ENCODE measurements at regions not wholly inside any gene's neighbourhood (a gene's known extent, or its start where the extent isn't known, plus 50 kb on each side); places are given as distances from the start of the nearest gene placed in this dataset.

GRCh38 chr12:72093424-72093823 lies 154.8 kb downstream of the TPH2 start:
- Histone ChIP-seq H3K27me3 (ENCODE audit: insufficient read depth, low read length) (no peaks in the 10 kb centered on the region), H3K79me2 (ENCODE audit: insufficient read depth, low read length) (no peaks in the 10 kb centered on the region), H3K36me3 (ENCODE audit: insufficient read depth, low read length) (no peaks in the 10 kb centered on the region), H4K20me1 (ENCODE audit: insufficient read depth, low read length) (no peaks in the 10 kb centered on the region), H3K4me3 (ENCODE audit: insufficient read depth, low read length) (no peak overlapping the region), H3K27ac (ENCODE audit: low read depth, low read length) (no peak overlapping the region), H2AFZ (ENCODE audit: low read length) (no peak overlapping the region), H3K4me2 (ENCODE audit: insufficient read depth, low read length) (no peak overlapping the region), H3K4me1 (ENCODE audit: insufficient read depth, low read length) (no peaks in the 10 kb centered on the region), H3K9me3 (ENCODE audit: low read depth, low read length) (no peaks in the 10 kb centered on the region)
- DNase-seq (ENCODE audit: insufficient read length, low spot score, missing footprints) = no peak
- no peak for TF ChIP-seq CTCF (IDR thresholded peaks at IDR 0.05; ENCODE audit: extremely low read depth, low read depth, low read length)

GRCh38 chr12:72093930-72094329 lies 155.3 kb downstream of the TPH2 start:
- no peak for DNase-seq (ENCODE audit: insufficient read length, low spot score, missing footprints)
- H3K79me2 ChIP-seq (ENCODE audit: insufficient read depth, low read length) = no peaks in the 10 kb centered on the region
- H3K27ac ChIP-seq (ENCODE audit: low read depth, low read length) = no peak overlapping the region
- TF ChIP-seq CTCF (IDR thresholded peaks at IDR 0.05; ENCODE audit: extremely low read depth, low read depth, low read length) = no peak
- H2AFZ ChIP-seq (ENCODE audit: low read length) = no peak overlapping the region
- H3K4me2 ChIP-seq (ENCODE audit: insufficient read depth, low read length) = no peak overlapping the region
- H3K4me3 ChIP-seq (ENCODE audit: insufficient read depth, low read length) = no peak overlapping the region
- no peaks in the 10 kb centered on the region for H4K20me1 ChIP-seq (ENCODE audit: insufficient read depth, low read length)
- H3K4me1 ChIP-seq (ENCODE audit: insufficient read depth, low read length) = no peaks in the 10 kb centered on the region
- H3K36me3 ChIP-seq (ENCODE audit: insufficient read depth, low read length) = no peaks in the 10 kb centered on the region
- H3K9me3 ChIP-seq (ENCODE audit: low read depth, low read length) = no peaks in the 10 kb centered on the region
- H3K27me3 ChIP-seq (ENCODE audit: insufficient read depth, low read length) = no peaks in the 10 kb centered on the region

GRCh38 chr12:72094490-72094889 lies 155.8 kb downstream of the TPH2 start:
- DNase-seq (ENCODE audit: insufficient read length, low spot score, missing footprints) = no peak
- H3K27me3 ChIP-seq (ENCODE audit: insufficient read depth, low read length) = no peaks in the 10 kb centered on the region
- no peaks in the 10 kb centered on the region for H3K9me3 ChIP-seq (ENCODE audit: low read depth, low read length)
- H3K36me3 ChIP-seq (ENCODE audit: insufficient read depth, low read length) = no peaks in the 10 kb centered on the region
- no peak overlapping the region for H3K27ac ChIP-seq (ENCODE audit: low read depth, low read length)
- no peak overlapping the region for H3K4me3 ChIP-seq (ENCODE audit: insufficient read depth, low read length)
- no peak overlapping the region for H3K4me2 ChIP-seq (ENCODE audit: insufficient read depth, low read length)
- no peak for TF ChIP-seq CTCF (IDR thresholded peaks at IDR 0.05; ENCODE audit: extremely low read depth, low read depth, low read length)
- H3K79me2 ChIP-seq (ENCODE audit: insufficient read depth, low read length) = no peaks in the 10 kb centered on the region
- H3K4me1 ChIP-seq (ENCODE audit: insufficient read depth, low read length) = no peaks in the 10 kb centered on the region
- no peaks in the 10 kb centered on the region for H4K20me1 ChIP-seq (ENCODE audit: insufficient read depth, low read length)
- no peak overlapping the region for H2AFZ ChIP-seq (ENCODE audit: low read length)

GRCh38 chr12:72095025-72095424 lies 156.4 kb downstream of the TPH2 start:
- TF ChIP-seq CTCF (IDR thresholded peaks at IDR 0.05; ENCODE audit: extremely low read depth, low read depth, low read length) = no peak
- no peaks in the 10 kb centered on the region for H3K36me3 ChIP-seq (ENCODE audit: insufficient read depth, low read length)
- H2AFZ ChIP-seq (ENCODE audit: low read length) = no peak overlapping the region
- no peak overlapping the region for H3K4me2 ChIP-seq (ENCODE audit: insufficient read depth, low read length)
- H3K79me2 ChIP-seq (ENCODE audit: insufficient read depth, low read length) = no peaks in the 10 kb centered on the region
- H3K27me3 ChIP-seq (ENCODE audit: insufficient read depth, low read length) = no peaks in the 10 kb centered on the region
- H3K27ac ChIP-seq (ENCODE audit: low read depth, low read length) = no peak overlapping the region
- no peak overlapping the region for H3K4me3 ChIP-seq (ENCODE audit: insufficient read depth, low read length)
- no peaks in the 10 kb centered on the region for H3K4me1 ChIP-seq (ENCODE audit: insufficient read depth, low read length)
- no peaks in the 10 kb centered on the region for H4K20me1 ChIP-seq (ENCODE audit: insufficient read depth, low read length)
- H3K9me3 ChIP-seq (ENCODE audit: low read depth, low read length) = no peaks in the 10 kb centered on the region
- no peak for DNase-seq (ENCODE audit: insufficient read length, low spot score, missing footprints)
